GM18499 (cell line): ENCODE measurements at regions not wholly inside any gene's neighbourhood (a gene's known extent, or its start where the extent isn't known, plus 50 kb on each side); places are given as distances from the start of the nearest gene placed in this dataset.

Experiments
- ATAC-seq: cut with Tn5 transposase; IDR thresholded peaks from one replicate; pipeline ENCODE4 v1.9.1; 2021; ENCODE audit warnings: moderate number of reproducible peaks; ENCODE audit not compliant: insufficient read depth, unreplicated experiment

DNA sequence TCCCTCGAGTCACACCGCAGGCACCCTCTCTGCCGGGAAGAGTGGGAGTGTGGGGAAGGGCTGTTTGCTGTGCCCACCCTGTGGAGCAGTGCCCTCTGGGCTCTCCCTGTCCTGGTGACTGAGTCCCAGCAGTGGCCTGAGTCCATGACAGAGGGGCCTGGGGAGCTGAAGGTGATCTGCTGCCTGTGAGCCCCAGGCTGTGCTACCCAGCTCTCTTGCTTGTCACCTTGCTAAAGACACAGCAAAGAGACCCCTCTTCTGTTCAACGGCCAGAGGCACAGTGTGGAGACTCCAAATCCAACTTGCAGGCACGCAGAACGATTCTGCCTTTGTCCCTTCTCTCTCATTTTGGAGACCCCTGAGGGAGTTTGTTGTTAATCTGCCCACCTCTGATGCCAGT lies 232.6 kb downstream of the OPA1 start:
- no peak for ATAC-seq

DNA sequence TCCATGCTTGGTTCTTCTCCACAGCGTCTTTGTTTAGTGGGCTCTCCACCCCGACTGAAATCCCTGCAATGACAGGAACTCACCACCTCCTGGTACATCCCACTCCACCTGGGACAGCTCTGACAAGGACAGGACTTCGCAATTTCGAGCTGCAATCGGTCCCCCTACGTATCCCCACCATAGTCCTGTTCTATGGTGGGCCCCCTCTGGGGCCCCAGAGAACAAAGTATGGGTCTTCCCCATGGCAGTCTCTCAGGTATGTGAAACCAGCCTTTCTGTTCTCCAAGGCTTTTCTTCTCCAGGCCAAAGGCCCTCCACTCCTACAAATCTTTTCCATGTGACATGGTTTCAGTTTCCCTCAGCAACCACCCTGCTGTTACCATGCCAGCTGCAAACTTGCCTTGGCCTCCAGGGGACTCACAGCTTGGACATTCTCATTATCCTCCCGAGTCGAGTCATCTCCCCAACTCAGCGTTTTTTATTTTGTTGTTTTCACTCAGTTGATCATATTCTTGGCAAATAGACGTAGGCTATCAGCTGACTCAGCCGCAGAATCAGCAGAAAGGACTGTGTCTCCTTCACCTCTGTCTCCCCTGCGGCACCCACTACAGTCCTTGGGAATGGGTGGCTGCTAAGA lies 233.3 kb downstream of the OPA1 start:
- no peak for ATAC-seq

DNA sequence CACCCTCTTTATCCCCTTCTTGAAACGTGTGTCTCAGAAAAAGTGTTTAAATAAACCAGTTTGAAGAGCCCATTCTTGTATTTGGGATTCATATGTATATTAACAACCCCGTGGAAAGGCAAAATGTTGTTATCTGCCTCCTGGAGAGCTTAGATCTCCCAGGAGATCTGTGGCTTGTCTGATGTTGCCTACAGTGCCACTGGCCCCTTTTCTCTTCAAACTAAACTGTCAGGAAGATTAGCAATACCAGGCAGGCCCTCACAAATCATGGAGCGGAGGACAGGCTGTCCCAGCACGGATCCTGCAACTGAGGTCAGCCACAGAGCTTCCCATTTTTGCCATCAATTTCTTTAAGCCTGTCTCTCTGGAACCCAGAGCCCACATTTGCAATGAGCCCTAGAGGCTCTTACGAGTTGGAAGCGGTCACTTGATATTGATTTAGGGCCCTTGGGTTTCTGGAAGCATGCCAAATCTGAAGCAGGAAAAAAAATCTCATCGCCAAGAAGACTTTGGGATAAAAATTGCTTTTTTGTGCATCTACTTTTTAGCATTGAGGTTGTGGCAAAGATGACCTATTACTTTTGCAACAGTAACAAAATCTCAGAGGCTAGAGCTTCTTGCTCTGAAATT lies 234.1 kb downstream of the OPA1 start:
- no peak for ATAC-seq

DNA sequence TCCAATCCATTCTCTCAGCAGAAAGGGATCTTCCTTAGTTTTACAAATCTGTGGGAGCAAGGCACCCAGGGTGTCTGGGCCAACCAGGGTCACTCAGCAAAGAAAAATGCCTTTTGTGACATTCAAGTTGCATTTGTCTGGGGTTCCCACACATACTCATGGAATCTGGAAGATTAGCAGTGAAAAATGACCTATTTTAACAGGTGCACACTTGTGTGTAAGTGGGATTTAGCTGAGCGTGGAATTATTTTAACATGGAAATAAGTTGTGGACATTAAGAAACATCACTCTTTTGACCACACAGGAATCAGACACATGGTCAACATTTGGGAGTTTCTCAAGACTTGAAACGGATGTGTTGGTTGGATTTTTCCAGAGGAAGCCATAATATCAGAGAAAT lies 234.9 kb downstream of the OPA1 start:
- ATAC-seq = no peak

DNA sequence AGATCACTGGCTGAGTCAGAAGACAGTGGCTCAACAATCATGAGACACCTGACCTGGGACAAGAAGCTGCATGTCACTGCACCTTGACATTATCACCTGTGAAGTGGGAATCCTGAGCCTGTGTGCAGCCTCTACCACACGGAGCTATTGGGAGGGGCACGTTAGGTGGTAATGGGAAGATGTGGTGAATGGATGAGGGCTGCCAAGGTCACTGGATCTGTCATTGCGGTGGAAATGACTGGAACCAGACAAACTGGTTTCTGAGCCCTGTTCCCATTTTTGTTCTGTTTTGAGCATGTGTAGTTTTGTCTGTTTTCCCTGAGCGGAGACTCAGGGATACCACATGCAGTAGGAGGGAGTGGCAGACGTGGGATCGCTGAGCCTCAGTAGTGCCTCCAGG lies 235.5 kb downstream of the OPA1 start:
- no peak for ATAC-seq

DNA sequence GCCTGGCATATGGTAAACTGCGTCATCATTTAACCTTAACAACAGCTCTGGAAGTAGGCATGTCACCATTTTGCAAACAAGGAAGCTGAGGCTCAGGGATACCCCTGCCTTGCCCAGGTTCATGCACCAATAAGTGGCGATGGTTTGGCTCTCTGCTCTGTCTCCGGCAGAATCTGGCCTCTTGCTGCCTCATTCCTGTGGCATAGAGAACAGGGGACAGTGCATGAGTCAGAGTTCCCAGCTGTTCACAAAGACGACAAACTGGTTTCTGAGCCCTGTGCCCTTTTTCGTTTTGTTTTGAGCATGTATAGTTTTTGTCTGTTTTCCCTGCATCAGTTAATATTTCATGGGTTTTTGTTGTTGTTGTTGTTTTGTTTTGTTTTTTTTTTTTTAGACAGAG lies 236.8 kb downstream of the OPA1 start:
- no peak for ATAC-seq

DNA sequence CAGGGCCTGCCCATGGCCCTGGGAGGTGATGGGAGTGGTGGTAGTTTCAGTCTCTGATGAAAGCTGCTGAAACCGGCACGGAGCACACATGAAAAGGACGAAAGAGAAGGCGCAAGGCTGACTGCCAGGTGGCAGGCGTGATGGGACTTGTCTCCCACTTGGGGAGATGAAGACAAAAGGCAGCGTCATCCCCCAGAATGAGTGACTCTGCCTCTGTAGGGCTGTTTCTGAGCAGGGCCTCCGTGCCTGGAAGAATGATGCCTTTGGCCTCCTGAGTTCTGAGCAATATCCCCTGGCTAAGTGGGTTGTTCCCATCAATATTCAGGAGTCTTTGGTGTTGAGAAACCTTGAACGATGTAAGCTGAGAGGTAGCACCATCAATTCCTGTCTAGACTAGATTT lies 237.8 kb downstream of the OPA1 start:
- ATAC-seq = no peak

DNA sequence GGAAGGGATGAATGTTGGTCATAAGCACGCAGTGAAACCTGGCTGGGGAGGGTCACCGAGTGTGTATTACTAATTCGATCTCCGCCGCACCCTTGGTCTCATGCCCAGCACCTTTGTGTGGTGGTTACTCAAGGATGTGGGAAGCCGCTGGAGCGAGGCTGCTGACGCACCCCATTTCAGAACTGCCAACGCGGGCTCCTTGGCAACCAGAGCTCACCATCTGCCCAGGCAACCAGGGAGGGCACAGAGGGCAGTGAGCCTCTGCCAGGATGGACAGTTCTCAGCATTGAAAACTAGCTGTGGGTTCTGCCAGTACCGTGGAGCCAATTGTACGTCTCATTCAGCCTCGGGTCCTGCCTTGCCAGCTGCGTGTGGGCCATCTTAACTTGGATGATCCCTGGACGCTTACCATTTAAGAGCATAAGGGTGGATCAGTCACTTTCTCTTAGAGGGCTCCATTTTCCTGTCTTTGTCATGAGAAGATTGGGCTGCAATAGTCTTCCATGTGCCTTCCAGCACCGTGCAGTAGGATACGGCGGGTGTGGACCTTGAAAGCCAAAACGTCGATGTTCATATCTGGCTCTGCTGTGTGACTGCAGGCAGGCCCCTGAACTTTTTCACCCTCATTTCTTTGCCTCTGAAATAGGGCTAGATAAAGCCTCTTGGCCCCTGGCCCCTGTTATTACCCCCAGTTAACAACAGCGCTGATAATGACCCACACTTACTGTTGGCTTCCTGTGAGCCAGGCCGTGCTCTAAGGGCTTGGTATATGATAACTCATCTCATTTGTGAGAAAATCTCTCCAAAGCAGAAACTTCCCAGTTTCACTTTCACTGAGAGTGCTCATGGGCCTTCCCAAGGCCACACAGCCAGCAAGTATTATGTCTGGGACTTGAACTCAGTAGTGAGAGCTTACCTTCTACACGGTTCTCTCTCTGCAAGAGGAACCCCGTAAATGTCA lies 238.8 kb downstream of the OPA1 start:
- ATAC-seq = no peak

DNA sequence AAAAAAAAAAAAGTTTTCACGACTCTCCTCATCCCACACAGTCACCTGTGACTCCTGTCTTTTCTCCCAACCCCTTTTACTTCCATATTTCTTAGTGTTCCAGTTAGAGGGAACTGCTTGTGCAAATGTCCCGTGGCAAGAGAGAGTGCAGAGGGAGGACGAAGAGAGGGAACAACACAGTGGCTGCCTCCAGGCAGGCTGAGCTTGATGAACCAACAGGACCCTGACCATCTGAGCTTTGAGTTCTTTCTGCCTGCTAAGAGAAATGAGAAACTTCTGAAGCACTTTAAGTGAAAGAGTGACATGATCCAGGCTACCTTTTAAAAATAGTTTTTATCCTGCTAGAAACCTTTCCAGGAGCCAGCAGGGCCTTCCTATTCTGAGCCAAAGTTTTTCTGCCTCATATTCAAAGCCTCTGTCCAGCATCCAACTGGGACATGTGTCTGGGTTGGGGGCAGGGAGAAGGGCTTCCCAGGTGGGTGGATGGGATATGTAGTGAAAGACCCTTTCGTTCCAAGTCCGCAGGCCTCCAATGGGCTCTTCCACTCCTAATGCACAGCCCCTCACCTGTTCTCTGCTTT lies 239.9 kb downstream of the OPA1 start:
- no peak for ATAC-seq

DNA sequence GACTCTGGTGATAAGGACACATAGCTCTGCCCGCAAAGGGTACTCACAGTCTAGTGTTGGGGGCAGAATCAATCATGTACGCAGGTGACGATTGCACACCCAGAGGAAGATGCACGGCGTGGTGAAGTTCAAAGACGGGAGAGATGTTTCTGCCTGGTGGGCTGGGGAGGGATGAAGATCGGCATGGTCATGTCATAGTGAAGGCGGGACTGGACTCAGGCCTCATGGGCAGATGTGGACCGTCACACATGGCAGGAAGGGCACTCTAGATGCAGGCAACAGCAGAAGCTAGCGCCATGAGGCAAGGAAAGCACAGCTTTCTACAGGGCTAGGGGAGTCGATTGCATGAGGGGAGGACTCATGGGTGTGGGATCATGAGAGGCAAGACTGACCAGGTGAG lies 240.6 kb downstream of the OPA1 start:
- no peak for ATAC-seq

DNA sequence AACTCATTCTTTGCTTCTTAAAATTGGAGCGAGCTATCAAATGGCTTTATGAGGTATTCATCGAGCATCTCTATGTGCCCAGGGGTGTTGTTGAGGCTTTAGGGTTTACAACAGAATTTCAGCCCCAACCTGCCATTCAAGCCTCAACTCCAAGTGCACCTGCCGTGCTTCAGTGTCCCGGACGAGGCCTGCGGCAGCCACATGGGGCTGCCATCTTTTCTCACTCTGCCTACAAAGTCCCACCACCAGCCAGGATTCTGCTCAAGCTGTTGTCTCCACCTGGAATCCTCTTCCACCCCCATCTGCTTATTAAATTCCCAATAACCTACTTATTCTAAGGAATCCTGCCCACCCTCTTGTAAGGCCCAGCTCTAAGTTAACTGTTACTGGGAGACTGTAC lies 242.4 kb downstream of the OPA1 start:
- ATAC-seq = no peak

DNA sequence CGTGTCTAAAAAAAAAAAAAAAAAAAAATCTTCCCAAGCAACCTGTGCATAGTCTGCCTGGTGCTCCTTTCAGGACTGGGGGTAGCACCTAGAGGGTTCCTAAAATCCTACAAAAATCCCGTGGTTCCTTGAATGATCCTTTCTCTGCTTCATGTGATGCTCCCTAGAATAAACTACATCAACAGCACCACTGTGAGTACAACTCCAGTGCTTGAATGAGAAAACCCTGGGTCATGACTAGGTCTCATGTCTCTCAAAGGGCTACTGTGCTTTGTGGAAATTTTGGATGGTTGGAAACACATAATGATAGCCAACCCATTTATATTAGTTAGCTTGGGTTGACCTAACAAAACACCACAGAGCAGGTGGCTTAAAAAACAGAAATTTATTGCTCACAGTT lies 243.5 kb downstream of the OPA1 start:
- no peak for ATAC-seq

DNA sequence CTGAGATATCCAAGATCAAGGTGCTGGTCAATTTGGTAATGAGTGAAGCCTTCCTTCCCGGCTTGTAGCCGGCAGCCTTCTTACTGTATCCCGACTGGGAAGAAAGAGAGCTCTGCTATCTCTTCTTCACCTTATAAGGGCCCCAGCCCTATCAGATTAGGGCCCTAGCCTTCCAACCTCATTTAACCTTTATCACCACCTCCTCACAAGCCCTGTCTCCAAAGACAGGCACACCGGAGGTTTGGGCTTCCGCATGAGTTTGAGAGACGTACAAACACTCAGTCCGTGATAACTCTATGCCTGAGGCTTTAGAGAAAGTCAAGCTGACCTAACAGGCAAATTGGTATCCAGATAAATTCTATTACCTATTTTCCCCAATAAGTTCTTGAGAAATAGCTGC lies 243.9 kb downstream of the OPA1 start:
- no peak for ATAC-seq

DNA sequence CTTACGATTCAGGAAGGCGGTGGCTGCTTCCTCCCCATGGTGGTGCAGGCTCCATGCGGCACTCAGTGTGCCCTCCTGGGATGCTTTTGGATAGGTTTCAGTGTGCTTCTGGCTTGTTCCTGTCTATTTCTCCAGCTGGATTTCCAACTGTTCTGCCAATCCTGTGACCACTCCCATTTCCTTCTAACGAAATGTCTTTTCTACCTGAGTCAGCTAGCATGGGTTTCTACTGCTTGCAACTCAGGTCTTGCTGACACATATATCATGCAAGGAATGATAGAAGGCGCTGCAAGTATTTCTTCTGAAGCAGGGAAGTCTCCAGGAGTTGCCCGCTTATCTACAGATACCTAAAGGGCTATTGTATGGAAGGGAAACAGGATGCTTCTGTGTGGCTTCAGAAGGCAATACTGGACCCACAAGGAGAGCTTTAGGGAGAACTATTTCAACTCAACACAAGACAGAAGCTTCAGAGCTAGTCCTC lies 244.4 kb downstream of the OPA1 start:
- no peak for ATAC-seq

DNA sequence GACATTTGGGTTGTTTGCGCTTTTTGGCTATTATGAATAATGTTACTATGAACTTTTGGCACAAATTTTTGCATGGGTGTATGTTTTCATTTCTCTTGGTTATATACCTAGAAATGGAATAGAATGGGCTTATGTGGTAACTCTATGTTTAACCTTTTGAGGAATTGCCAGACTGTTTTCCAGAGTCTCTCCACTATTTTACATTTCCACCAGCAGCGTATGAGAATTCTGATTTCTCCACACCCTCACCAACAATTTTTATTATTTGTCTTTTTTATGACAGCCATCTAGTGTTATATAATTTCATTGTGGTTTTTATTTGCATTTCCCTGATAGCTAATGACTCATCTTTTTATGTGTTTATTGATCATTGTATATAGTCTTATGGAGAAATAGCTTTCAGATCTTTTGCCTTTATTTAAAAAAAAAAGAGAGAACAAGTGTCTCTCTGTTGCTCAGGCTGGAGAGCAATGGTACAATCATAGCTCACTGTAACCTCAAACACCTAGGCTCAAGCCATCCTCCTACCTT lies 247.2 kb downstream of the OPA1 start:
- no peak for ATAC-seq

DNA sequence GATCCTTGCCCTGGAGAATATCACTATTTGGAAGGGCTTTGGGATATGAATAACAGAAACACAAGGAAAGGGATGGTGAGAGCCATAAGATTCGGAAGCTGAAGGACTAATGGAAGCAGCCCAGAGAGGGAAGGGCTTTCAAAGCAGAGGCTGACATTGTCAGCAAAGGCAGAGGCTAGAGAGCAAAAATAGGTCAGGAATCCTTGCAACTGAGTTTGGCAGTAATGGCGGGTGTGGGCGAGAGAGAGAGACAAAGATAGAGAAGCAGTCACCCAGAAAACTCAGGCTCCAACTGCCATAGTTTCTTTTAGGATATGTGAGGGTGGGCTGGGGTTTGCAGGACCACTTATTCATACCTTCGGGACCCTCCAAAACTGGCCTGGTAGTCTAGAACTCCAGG lies 248.6 kb downstream of the OPA1 start:
- ATAC-seq = no peak

DNA sequence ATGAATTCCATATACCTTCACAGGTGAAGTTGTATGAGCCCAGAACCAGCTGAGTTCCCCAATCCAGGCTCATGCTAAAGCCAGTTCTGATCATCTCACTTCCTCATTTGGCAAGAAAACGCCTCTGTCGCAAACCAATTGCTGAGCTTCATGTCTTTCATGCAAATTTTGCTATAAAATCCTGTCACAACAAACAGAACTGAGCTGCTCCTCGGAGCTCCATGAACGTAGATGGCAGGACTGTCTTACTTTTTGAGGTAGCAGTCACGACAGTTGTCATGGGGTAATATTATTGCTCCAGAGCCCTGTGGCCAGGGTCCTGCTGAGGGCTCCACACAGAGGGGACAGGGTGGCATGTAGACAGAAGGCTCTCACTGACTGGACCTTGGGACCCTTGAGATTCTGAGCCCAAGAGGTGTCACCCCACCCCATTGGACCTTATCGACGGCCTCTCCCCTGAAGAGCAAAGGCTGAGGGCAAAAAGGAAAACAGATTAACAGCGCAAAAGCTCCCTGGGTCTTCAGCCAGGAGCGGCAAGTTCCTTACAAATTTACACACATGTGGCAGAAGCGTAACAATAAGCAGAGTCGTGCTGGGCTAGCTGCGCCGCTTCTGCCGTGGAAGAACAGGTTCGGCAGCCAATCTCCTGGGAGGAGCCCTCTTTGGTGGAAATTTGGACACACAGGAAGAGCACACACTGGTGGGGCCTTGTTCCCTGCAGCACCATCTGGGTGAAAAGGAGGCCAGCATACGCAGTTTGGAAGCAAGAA lies 249.2 kb downstream of the OPA1 start:
- peak; percentile 53 for ATAC-seq

DNA sequence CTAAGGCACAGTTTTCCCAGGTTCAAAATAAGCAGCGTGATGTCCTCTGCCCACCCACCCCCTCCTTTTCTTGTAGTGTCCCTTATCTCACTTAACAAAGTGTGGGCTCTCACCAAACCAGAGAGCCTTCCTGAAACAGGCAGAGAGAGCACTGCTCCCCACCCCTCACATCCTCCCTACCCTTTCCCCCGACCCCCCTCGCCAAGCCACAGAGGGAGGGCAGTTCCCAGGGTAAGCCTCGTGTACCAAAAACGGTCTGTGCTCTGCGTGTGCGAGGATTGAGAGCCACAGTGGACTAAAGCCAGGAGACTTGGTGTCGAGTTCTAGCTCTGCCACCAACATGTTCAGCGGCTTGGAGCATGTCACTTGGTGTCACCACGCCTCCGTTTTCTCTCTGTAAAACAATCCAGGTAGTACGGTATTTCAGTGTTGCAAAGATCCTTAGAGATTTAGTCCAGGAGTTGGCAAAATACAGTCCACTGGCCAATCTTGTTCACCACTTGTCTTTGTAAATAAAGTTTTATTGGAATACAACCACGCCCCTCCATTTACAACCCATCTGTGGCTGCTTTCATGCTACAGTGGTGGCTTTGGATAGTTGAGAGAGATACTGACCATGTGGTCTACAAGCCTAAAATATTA lies 249.9 kb downstream of the OPA1 start:
- no peak for ATAC-seq

DNA sequence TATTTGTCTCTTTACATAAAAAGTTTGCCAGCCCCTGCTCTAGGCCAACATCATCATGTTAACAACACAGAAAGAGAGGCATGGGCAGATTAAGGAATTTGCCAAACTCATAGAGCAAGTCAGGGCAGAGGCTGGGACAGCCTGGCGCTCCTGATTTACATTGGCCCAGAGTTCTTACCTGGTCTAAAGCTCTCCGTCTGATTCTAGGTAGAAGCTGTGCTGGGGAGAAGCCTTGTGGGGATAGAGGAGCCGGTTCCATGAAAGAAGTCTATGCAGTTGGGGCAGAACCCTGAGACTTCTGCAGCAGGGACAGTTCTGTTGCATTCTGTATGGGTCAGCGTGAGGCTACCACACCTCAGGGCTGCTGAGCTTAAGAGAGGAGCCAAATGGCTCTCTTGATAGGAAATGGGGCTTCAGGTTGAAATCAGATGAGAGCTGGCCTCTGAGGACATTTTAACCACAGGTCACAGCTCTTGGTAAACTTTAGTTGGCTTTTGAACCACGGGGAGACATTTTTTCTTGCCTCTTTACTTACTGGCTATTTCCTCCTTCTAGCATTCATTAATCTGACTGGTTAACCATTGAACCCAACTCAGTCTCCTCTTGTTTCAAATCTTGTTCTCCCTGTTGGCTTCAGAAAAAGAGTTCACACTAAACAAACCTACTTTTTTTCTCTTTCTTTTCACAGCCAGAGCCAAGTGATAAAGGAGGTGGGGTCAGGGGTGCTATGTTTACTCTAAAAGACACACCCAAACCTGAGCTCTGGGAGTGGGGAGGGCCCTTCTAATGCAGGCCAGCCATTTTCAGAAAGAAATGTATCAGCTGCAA lies 250.7 kb downstream of the OPA1 start:
- ATAC-seq = no peak
